Stimulated activated CD4-positive, alpha-beta T cell treated with anti-CD3 and anti-CD28 coated beads, Interleukin-1b, Interleukin-23, amount 100 ng/mL, for 48 hours (primary cell): ENCODE measurements at regions not wholly inside any gene's neighbourhood (a gene's known extent, or its start where the extent isn't known, plus 50 kb on each side); places are given as distances from the start of the nearest gene placed in this dataset.

Source experiments
- DNase-seq: peaks from one replicate; pipeline ENCODE4 v3.0.0-alpha.2; 2020

DNA sequence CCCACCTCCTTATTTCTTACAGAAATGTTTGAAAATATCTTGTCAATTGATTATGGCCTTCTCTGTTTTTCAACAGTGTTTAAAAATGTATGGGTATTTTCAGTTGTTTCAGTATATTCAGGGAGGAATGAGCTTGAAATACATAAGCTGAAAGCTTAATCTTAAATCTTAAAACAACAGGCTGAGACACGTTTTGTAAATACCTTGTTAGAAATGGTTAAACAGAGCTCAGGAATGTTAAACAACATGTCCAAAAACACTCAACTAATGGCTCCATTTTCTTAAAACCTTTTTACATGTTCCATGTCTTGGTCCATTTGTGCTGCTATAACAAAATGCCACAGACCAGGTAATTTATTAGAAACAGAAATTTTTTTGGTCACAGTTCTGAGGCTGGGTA is 953.8 kb upstream of the ADGRL2 start:
- no peak for DNase-seq

DNA sequence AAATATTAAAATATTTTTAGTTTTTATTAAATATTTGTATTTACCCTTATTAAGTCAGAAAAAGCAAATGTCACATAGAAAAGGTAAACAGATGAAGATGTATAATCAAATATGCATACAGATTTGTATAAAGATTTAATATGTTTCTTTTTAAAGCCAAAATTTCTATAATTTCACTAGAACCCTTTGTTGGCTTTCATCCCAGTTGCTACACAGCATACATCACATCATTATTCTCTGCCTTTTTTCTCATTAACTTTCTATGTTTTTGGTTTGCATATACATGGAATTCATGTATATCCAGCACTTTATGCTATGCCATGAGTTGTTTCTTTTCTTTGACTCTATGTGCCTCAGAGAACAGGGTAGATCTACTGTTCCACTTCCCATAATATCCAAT is 957.9 kb upstream of the ADGRL2 start:
- no peak for DNase-seq

DNA sequence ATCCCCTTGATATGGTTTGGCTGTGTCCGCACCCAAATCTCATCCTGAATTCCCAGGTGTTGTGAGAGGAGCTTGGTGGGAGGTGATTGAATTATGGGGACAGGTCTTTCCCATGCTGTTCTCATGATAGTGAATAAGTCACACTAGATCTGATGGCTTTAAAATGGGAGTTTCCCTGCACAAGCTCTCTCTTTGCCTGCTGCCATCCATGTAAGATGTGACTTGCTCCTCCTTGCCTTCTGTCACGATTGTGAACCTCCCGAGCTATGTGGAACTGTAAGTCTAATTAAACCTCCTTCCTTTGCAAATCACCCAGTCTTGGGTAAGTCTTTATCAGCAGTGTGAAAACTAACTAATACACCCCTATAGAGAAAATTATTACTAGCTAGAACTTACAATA is 959.5 kb upstream of the ADGRL2 start:
- no peak for DNase-seq

DNA sequence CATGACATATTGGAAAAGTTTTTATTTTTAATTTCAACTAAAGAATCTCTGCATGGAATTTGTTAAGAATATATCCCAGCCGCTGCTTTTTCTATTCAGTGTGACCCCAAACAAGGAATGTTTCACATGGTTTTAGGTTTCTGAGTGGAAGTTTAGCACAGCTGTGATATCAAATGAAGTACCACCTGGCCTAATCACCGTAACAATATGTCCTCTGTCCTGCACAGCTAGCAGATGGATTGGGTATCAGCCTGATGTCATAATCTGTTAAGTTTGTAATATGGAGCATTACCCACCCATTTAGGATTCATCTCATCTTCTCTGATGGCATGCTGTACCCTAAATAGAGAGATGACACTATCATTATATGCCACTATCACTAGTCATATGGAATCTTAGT is 963.7 kb upstream of the ADGRL2 start:
- no peak for DNase-seq

DNA sequence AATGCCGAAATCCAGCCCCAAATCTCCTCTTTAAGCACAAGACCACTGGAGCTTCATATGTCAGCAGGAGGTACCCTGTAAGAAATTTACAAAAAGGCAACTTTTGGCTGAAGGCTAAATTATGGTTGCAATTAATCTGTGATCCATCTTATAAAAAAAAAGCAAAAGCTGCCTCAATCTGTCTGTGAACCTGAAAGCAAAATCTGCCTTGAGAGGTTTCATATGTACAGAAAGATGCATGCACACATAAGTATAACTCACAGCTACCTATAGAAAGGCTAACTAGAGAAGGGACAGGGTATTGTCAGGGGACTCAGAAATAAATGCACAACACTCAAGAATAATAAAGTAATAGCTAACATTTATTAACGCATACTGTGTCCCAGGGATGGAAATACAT is 964.2 kb upstream of the ADGRL2 start:
- DNase-seq: no peak

DNA sequence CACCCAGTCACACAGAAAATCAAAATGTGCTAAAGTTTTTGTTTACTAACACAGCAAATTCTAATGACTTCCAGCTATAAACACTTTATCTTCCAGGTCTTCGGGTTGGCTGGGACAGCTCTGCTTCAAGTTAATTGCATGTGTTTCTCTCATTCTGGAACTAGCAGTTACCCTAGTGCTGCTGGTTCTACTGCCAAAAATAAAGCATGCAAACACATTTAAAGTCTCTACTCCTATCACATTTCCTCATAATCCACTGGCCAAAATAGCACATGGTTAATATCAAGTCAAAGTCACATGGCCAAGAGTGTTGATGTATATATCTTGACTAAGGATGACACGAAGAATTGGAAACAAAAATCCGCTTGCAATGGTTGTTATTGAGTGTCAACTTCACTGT is 973.1 kb upstream of the ADGRL2 start:
- no peak for DNase-seq

DNA sequence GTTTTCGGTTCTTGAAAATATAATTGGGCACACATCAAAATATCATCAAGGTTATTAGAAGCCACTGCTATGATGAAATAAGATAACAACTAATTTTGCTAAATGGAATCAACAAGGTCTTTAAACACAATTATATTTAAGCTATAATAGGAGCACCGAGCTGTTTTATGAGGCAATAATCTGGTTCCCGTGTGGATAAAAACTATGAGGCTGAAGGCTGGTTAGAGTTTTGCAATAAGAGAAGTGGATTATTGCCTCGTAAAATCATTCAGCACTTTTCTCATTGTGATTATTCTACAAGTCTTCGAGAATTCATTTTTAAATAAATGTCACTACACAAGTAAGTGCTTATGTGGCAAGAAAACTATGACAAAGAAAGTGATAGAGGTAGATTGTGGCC is 975.7 kb upstream of the ADGRL2 start:
- no peak for DNase-seq

DNA sequence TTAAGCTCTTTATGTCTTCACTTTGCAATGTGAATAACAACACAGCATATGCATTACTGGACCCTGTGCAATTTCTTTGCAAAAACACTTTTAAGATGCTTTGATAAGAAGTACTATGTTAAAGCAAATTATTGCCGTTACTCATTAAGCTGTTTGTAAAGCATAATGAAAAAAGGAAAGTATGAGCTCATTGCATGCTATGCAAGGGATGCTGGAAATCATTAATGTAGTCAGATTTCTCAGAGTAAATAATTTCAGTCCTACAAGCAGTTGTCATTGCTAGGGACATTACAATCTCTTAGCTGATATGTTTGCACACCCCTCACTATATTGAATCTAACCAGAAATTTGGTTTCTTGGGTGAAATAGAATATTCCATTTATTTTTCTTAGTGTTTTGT is 982.5 kb upstream of the ADGRL2 start:
- no peak for DNase-seq

DNA sequence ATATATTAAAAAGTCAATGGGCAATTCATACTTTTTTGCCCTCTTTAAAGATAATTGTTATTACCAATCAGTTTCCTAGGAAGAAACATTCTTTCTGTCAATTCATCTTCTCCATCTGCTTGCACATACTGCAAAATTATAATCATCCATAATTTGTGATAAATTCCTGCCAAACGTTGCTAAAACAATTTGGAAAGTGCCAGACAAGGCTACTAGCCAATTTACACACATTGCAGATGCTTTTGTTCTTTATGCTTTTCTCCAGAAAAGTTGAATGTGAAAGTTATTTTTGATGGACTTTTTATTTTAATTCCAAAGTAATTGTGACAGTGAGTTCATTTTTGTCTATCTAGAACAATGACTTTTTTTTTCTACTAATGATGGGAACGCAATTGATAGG is 992.8 kb upstream of the ADGRL2 start:
- no peak for DNase-seq

DNA sequence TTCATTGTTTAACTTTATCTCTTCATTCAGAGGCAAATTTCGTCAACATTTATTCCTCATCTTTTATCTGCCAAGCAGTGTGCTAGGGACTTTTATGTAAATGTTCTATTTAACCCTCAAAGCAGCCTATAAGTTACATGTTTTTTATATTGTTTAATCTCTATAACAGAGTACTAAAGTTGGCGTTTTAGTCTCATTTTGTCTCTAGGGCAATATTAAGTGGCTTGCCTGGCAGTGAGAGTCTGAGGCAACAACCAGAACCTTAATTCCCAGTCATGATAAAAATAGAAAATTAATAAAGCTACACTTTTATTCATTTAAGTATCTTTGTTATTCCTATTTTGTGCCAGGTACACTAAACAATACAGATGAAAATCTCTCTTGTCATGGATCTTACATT is 994.3 kb upstream of the ADGRL2 start:
- DNase-seq: no peak

DNA sequence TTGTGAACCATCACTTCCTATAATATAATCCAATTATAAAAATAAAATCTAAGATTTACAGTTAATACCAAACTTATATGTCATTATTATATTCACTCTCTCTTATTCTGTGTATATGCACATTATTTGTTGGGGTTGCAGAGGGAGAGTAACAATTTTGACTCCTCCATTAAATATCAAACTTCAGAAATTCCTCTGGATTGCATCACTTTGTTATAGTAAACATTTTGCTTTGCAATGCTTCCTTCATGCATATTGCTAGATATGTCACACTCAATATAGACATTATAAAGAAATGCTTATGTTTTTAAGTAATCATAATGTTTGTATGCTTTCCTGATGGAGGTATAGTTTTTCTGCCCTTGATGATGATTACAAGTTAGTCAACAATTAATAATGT is 999.0 kb upstream of the ADGRL2 start:
- DNase-seq: no peak

DNA sequence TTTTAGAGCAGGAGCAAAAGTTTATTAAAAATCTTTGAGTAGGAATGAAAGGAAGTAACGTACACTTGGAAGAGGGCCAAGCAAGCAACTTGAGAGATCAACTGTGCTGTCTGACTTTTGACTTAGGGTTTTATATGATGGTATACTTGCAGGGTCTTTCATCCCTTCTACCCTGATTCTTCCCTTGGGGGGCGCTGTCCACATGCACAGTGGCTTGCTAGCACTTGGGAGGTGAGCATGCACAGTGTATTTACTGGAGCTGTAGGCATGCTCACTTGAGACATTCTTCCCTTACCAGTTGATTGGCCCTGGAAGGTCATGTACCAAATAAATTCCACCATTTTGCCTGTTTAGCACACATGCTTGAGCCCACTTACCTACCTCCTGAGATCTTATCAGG is 1001.3 kb upstream of the ADGRL2 start:
- DNase-seq: no peak

DNA sequence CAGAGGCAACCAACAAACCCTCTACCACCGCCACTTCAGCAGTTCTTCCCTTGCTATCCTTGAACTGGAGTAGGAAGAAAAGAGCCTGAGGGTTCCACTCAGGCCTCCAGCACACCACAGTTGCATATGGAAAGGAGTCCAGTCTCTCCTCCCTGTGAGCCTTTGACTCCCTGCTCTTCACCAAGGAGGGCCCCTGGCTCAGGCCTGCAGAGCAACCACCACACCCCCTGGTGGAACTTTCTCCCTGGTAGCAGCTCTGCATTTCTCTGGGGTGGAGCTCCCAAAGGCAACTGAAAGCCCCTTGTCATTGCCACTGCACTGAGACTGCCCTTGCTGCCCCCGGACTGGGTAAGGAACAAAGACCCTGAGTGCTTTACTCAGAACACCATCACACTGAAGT is 1021.5 kb upstream of the ADGRL2 start:
- DNase-seq: no peak

DNA sequence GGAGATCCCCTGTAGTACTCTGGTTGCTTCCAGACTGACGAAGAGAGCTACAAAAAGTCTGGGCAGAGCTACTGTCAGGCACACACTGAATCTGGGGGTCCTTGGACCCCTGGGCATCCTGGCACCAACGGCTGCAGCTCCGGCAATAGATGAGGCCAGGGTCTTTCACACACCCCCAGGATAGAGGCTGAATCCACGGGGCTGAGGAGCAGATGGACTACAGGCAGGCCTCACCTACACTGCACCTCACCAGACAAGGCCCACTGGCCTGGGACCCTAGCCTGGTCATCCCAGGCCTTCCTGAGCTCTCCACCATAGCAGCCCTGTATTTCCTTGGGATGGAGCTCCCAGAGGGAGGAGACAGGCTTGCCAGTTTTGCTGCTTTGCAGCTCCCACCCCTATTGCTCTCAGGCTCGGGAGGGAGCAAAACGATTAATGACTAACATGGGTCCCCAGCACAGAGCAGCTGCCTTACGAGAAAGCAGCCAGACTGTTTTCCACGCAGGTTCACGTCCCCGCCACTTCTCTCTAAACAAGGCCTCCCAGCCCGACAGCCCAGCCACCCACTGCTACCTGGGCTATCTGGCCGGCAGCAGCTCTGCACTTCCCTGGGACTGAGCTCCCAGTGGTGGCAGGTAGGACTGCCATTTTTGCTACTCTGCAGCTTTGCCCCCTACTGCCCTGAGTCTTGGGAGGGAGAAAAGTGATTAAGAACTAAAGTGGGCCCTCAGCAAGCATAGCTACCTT is 1022.5 kb upstream of the ADGRL2 start:
- DNase-seq: no peak

DNA sequence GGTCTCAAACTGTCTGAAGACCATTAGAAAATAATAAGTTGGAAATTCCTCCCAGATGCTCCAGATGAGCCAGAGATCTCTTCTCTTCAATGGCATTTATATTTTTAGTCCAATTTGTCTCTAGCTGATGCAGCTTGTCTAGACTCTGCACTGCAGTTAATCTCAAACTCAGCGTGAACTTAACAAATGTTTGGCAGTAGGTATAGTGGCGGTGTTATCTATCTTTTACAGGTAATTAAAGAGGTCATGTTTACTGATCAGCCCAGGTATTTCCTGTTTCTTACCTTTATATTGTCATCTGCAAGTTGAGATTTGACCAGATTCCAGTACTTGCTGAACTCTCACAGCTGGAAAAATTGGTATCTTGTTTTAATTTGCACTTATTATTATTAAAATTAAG is 1024.5 kb upstream of the ADGRL2 start:
- no peak for DNase-seq

DNA sequence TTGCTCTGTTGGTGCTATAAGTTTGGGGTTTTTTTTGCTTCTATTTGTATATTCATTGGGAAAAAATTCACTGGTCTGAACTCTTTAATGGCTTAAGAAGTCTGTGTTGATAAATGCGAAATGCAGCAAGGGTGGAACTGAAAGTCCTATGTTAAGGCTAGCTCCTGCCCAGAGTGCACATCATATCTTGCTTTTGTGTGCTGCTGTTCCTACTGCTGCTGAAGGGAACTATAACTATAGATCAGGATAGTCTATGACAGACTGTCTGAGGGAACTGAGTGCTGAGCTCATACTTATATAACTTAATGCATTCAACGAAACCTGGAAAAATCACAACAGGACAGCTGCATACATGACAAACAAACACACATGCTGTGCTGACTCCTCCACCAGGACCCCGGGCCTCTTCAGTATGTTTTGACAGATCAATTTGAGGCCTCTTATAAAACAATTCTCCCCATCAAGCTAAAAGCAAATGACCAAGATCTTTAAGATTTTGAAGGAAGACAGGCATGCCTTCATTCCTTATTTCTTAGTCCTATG is 1031.5 kb upstream of the ADGRL2 start:
- no peak for DNase-seq

DNA sequence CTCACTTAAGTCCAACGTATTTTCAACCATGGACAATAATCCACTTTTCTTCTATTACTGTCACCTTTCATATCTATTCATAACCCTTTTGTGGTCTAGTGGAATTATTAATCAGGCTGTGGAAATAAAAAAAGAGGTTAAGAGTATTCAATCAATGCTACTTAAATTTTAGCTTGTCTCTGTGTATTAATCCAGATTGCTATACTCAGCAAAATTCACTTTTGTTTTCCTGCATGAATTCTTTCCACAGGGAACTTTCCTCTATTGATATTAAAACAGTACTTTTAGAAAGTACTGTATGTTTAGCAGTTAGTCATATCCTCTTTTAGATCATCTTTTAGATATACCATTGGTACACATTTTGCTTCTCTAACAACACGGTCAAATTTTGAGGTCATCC is 1033.0 kb upstream of the ADGRL2 start:
- no peak for DNase-seq

DNA sequence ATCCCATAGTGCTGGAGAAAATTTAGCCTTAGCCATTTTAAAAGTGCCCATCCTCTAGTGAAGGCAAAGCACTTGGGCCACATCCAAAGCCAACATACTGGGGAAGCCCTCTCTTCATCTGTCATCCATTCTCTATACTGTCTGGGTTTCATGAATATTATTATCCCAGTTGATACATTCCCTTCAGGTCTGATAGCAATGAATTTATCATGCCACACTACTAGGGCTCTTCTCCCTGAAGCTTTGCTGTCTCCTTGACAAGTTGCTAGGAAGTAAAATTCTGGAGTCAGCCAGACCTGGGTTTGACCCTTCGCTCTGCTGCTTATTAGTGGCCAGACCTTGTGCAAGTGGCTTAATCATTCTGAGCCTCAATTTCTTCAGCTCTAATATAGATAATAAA is 1041.4 kb upstream of the ADGRL2 start:
- no peak for DNase-seq

DNA sequence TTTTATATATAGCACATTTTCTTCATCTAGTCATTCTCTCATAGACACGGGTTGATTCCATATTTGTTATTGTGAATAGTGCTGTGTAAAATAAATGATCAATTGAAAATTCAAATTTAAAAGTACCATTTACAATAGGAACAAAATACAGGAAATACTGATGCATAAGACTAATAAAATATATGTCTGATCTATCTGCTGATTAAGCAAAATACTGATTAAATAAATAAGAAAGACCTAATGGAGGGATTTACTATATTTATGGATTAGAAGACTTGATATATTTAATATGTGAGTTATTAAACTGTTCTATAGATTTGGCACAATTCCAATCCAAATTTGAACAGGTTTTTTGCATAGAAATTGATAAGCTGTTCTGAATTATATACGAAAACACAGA is 1044.8 kb upstream of the ADGRL2 start:
- no peak for DNase-seq

DNA sequence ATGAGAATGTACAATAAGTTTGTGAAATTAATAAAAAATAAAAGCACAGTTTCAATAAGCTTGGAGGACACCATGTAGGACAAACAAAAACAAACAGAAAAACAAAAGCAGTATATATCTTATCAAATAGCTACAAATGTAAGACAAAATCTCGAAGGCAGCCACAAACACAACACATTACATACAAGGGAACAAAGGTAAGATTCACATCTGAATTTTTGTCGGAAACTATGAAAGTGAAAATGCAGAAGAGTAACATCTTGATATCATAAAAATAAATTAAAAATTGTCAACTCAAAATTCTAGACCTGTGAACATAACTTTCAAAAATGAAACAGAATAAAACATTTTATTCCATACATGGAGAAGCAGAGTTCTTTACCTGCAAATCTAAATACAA is 1049.5 kb upstream of the ADGRL2 start:
- DNase-seq: no peak

DNA sequence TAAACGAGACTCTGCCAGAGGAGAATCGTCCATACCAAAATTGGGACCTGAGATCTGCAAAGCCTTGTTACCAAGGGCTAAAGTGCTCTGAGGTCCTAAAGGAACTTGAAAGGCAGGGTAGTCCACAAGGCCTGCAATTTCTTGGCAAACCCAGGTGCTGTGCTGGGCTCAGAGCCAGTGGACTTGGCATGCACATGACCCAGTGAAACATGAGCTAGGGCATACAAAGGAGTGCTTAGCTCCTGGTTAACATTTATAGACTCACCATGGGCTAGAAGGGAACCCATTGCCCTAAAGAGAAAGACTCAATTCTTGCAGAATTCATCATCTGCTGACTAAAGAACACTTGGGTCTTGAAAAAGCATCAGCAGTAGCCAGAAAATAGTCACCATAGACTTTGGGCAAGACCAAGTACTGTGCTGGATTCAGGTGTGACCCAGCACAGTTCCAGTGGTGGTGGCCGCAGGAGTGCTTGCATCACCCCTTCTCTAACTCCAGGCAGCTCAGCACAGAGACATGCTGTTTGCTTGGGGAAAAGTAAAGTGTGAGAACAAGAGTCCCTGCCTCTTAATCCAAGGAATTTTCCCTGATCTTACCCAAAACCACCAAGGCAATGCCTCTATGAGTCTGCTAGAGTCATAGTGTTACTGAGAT is 1069.4 kb upstream of the ADGRL2 start:
- no peak for DNase-seq

DNA sequence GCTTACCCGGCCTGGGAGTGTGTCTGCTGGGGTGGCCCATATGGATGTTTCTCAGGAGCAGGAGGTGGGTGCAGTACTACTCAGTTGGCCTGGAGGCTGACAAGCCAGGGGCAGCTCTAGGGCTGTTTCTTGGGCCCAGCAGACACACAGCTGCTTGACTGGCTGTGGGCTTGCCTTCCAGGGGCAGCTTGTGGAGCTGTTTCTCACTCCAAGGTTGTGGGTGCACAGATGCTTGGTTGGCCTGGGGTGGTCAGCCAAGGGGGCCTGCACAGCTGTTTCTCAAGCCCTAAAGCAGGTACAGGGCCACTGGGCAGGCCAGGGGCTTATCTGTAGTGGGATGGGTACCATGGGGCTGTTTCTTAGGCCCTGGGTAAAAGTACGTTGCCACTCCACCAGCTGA is 1078.1 kb upstream of the ADGRL2 start:
- no peak for DNase-seq

DNA sequence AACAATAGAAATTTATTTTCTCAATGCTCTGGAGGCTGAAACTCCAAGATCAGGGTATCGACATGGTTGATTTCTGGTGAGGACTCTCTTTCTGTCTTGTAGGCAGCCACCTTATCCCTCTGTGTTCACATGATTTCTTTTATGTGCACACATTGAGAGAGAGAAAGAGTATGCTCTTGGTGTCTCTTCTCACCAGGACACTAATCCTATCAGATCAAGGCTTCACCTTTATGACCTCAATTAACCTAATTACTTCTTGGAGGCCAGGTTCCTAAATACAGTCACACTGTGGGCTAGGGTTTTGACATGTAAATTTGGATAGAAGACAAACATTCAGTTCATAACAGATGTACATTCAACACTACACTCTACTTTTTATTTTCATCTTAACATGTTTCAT is 1094.2 kb upstream of the ADGRL2 start:
- no peak for DNase-seq

DNA sequence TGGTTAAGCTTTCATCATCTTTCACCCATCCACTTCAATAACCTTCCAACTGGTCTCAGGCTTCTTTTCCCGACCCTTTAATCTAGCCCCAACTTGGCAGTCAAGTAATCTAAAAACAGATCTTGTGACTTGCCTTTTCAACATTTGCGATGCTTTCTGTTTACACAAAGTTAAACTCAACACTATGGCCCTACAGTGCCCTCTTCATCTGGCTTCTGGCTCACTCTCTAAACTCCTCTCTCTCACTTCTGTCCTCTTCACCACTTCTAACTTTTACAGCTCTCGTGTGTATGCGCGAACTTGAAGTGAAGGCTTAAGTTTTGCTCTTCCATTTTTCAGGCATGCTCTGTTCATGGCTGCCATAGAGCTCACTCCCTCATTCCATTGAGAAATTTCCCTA is 1122.3 kb upstream of the ADGRL2 start:
- no peak for DNase-seq

DNA sequence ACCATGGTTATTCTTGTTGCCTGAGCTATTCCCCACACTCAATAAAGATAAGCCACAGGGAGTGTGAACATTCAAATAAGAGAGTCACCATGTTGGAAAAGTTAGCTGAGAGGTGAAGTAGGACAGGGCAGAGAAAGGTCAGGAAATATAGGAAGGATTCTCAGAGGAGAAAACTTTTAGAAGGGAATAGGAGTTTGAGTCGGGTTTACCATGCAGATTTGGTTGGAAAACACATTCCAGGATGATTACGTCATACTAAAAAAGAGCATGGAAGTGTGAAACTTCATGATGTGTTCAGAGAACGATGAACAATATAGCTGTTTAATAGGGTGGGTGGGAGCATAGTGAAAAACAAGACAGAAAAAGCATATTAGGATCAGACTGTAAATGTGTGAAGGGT is 1125.3 kb upstream of the ADGRL2 start:
- no peak for DNase-seq
